IPS-18c (cell line): ENCODE measurements at regions not wholly inside any gene's neighbourhood (a gene's known extent, or its start where the extent isn't known, plus 50 kb on each side); places are given as distances from the start of the nearest gene placed in this dataset.

ENCODE experiments used
- H3K4me3 ChIP-seq: 2 replicates; pipeline ENCODE4 v1.7.0; 2013; ENCODE audit warnings: low read depth, mild to moderate bottlenecking, low read length, moderate library complexity; ENCODE audit not compliant: insufficient read depth
- H3K9me3 ChIP-seq: one replicate; pipeline ENCODE4 v1.6.1; 2013; ENCODE audit warnings: mild to moderate bottlenecking, low read length, moderate library complexity; ENCODE audit not compliant: control insufficient read depth, insufficient read depth

GRCh38 chr9:82183181-82183860, 194.7 kb downstream of the SPATA31D1 start:
- Histone ChIP-seq H3K9me3 (no peaks in the 10 kb centered on the region), H3K4me3 (no peak overlapping the region)

- H3K4me3 ChIP-seq: no peak overlapping the region
Measured at GRCh38 chr9:82184524-82184923, 196.0 kb downstream of the SPATA31D1 start.

DNA sequence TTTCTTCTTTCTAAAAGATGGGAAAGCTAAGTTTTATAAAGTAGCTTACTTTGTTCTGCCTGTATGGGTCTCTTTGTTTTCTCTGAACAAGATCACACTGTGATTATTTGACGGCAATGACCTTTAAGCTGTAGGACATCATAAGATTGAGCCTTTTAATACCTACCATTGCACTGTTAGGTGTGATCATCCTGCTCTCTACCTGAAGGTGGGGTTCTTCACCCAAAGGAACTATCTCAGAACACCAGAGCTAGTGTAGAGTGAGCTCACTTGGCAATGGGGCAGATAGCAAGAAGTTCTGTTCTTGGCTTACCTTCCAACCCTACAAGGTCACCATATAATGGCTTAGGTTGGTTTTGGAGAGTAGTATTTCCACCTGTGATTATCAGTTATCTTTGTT, 200.2 kb downstream of the SPATA31D1 start:
- H3K4me3 ChIP-seq: no peak overlapping the region
- no peaks in the 10 kb centered on the region for H3K9me3 ChIP-seq

More at GRCh38 chr9:82184524-82184923, 196.0 kb downstream of the SPATA31D1 start:
- no peaks in the 10 kb centered on the region for H3K9me3 ChIP-seq

DNA sequence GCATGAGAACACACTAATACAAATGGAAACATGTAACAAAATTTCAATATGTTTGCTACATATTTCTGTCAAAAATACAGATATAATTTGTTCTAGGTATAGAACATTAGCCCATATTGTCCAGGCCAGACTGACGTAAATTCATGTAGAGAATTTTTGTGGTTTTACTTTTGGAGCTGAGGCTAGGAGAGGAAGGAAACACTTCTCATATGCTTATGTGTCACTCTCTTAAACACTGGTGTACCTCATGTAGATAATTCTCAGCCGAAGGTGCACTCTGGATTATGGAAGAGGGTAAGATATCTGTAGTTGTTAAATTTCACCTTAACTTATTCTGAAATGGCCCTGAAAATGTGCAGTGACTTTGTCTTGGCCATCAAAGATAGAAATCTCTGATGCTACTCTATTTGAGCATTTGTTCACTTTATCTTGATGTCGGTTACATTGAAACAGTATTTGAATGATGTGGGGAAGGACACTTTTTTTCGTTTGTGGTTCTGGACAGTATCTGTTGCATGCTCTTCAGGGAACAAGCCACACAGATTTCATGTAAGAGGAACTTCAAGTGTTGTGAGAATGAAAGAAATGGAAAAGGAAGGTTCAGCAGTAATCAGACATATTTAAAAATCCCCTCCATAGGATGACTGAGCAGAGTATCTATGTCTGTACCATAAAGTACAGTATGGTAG, 202.7 kb downstream of the SPATA31D1 start:
- H3K4me3 ChIP-seq: no peak overlapping the region
- H3K9me3 ChIP-seq: no peaks in the 10 kb centered on the region

DNA sequence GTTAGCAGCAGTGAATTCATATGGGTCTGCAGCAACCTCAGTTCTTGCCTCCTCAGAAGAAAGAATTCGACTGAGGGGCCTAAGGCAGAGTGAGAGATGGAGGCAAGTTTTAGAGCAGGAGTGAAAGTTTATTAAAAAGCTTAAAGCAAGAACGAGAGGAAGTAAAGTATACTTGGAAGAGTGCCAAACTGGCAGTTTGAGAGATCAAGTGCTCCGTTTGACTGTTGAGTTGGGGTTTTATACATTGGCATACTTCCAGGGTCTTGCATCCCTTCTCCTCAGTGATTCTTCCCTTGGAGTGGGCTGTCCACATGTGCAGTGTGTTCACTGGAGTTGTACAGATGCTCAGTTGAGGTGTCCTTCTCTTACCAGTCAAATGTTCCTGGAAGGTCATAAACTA, 203.6 kb downstream of the SPATA31D1 start:
- H3K4me3 ChIP-seq: no peak overlapping the region

DNA sequence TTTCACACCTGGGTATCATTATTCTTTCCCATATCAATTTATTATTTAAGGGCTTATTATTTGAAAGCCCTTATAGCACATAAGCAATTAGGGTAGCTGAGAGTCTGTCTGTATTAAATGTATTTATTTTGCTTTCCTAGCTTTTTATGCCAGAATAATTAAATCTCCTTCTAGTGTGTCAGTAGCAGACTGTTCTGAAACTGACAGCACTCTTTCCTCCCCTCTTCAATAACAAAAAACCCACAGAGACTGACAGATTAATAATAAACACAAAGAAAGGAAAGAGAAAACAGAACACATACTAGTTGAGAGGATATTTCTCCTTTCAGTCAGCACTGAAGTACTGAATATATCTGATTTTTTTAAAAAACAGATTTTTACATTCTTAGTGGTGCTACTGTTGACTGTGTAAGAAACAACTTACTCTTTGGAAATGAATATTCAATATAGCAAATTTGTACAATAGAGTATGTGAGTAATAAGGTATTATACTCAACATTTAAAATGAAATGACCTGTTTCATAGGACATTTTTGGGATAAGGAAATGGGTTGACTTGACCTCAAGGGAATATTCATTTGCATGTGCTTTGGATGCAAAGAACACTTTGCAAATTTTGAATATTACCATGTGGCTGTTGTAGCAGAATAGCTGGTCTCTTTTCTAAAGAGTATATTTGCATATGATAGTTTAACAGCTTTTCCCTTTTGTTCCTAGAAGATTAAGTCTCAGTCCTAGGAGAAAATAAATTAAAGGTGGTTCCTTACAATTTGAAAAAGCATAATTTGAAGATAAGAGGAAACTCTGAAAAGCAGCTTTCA, 208.3 kb downstream of the SPATA31D1 start:
- H3K4me3 ChIP-seq: no peak overlapping the region
- H3K9me3 ChIP-seq: no peaks in the 10 kb centered on the region

More for the DNA sequence above, 203.6 kb downstream of the SPATA31D1 start:
- no peaks in the 10 kb centered on the region for H3K9me3 ChIP-seq

GRCh38 chr9:82201196-82201595, 212.6 kb downstream of the SPATA31D1 start:
- no peaks in the 10 kb centered on the region for H3K9me3 ChIP-seq
- no peak overlapping the region for H3K4me3 ChIP-seq

- Histone ChIP-seq H3K4me3 (no peak overlapping the region), H3K9me3 (no peaks in the 10 kb centered on the region)
Measured at GRCh38 chr9:82202808-82203207, 214.2 kb downstream of the SPATA31D1 start.

DNA sequence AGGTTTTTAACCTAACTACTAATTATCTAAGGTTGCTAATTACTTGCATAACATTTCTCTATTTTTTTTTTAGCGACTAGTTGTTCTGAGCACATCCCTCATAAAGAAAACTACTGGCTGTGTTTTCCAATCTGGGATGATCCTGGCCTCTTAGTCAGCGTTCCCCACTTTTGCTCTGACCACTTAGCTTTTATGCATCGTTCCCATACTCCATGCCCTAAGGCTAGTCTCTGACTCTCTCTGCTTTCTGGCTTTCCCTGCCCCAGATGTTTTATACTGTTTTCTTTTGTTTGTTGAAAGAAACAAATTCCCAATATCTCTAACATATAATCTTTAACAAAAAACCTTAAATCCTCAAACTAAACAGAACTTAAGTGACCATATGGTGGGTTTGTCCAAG, 217.9 kb downstream of the SPATA31D1 start:
- Histone ChIP-seq H3K4me3 (no peak overlapping the region), H3K9me3 (no peaks in the 10 kb centered on the region)

DNA sequence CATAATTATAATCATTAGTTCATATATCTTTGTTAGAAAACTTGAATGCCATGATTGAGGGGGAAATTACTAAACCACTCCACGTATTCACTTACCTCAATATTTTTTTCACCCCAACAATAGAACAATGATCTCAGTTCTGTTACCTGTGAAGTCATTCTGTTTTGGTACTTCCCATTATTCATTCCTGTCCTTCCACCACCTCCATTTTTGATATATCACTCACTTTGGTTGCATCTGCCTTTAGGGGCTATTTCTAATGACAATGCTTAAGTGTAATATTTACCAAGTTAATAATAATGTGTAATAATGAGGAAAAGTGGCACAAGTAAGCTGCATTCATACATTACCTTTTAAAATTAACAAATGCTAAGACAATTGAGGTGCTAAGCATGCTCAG, 218.4 kb downstream of the SPATA31D1 start:
- Histone ChIP-seq H3K9me3 (no peaks in the 10 kb centered on the region), H3K4me3 (no peak overlapping the region)

GRCh38 chr9:82208741-82209450, 220.3 kb downstream of the SPATA31D1 start:
- no peak overlapping the region for H3K4me3 ChIP-seq
- no peaks in the 10 kb centered on the region for H3K9me3 ChIP-seq

- H3K4me3 ChIP-seq: no peak overlapping the region
- no peaks in the 10 kb centered on the region for H3K9me3 ChIP-seq
Measured at GRCh38 chr9:82209797-82210470, 221.4 kb downstream of the SPATA31D1 start.

DNA sequence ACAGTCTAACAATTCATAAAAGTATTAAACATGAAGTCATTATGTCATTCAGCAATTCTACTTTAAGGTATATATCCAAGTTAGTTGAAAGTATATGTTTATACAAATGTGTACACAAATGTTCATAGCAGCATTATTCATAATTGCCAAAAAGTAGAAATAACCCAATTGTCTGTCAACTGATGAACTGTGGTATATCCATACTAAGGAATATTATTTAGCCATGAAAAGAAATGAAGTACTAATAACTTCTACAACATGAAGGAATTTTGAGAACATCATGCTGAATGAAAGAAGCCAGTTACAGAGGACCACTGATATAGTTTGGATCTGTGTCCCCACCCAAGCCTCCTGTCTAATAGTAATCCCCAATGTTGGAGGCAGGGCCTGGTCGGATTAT, 224.3 kb downstream of the SPATA31D1 start:
- no peak overlapping the region for H3K4me3 ChIP-seq

DNA sequence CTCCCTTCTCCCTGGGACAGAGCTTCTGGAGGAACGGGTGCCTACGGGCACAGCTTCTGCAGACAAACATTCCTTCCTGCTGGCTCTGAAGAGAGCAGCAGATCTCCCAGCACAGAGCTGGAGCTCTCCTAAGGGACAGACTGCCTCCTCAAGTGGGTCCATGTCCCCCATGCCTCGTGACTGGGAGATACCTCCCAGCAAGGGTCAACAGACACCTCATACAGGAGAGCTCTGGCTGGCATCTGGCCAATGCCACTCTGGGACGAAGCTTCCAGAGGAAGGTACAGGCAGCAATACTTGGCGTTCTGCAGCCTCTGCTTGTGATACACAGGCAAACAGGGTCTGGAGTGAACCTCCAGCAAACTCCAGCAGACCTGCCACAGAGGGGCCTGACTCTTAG, 227.9 kb downstream of the SPATA31D1 start:
- H3K4me3 ChIP-seq: no peak overlapping the region
- no peaks in the 10 kb centered on the region for H3K9me3 ChIP-seq

More for the DNA sequence above, 224.3 kb downstream of the SPATA31D1 start:
- no peaks in the 10 kb centered on the region for H3K9me3 ChIP-seq

GRCh38 chr9:82223442-82223841, 234.9 kb downstream of the SPATA31D1 start:
- Histone ChIP-seq H3K9me3 (peaks cover 2% of the 10 kb centered on the region), H3K4me3 (no peak overlapping the region)

- Histone ChIP-seq H3K9me3 (peaks cover 2% of the 10 kb centered on the region), H3K4me3 (no peak overlapping the region)
Measured at GRCh38 chr9:82231411-82231810, 242.8 kb downstream of the SPATA31D1 start.
